ENCODE measurements at regions not wholly inside any gene's neighbourhood (a gene's known extent, or its start where the extent isn't known, plus 50 kb on each side); places are given as distances from the start of the nearest gene placed in this dataset.

DNA sequence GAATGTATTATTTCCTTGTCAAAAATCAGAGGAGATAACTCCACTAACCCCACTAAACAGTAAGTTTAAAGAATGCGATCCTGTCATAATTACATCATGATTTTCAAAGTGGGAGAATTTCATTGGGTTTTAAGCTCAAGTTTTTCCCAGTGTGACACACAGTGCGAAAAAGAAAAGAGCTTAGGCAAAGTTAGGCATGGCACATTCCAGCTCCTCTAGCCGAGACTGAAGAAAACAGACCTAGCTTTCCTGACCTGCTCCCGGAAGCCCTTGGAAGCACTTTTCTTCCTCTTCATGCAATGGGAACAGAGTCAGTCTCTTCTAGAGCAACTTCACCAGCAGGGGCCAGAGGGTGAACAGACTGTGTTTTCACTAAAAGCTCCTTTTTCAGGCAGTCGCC, 76.6 kb upstream of the AKIP1 start:
- H4K20me1 ChIP-seq (ENCODE audit: control insufficient read depth, insufficient read depth, insufficient read length): no peaks in the 10 kb centered on the region
- no peak overlapping the region for H3K23ac ChIP-seq (ENCODE audit: insufficient read length, low read depth, low read length)
- no peak overlapping the region for H4K91ac ChIP-seq (ENCODE audit: insufficient read length, low read depth, low read length)
- no peak for DNase-seq
- no peak overlapping the region for H3K9ac ChIP-seq (ENCODE audit: extremely low read depth, insufficient read length, low read length)
- H3K27me3 ChIP-seq (ENCODE audit: insufficient read depth, low read length): no peaks in the 10 kb centered on the region
- H3K4me1 ChIP-seq (ENCODE audit: insufficient read depth, low read length): peaks cover 2% of the 10 kb centered on the region; the same call in 1 of the 2 replicates
- no peaks in the 10 kb centered on the region for H3K23me2 ChIP-seq (ENCODE audit: insufficient read length, low read depth, low read length, poor library complexity, severe bottlenecking)
- H3K18ac ChIP-seq (ENCODE audit: insufficient read length, low read depth, low read length): no peak overlapping the region
- H2BK20ac ChIP-seq (ENCODE audit: low read depth, low read length, poor library complexity, severe bottlenecking): no peak overlapping the region
- no peak overlapping the region for H3K56ac ChIP-seq (ENCODE audit: insufficient read length, low read depth, low read length)
- no CpG with 5 or more reads among the region's 5 CpGs for WGBS (ENCODE audit: extremely low coverage, insufficient read length, low lambda C conversion rate)
- H3T11ph ChIP-seq (ENCODE audit: low read length): no peak overlapping the region
- no peak overlapping the region for H3K4ac ChIP-seq (ENCODE audit: low read depth, low read length)
- H2BK5ac ChIP-seq (ENCODE audit: insufficient read length, low read length): no peak overlapping the region
- no peaks in the 10 kb centered on the region for H3K79me1 ChIP-seq (ENCODE audit: insufficient read depth, low read depth, low read length, poor library complexity, severe bottlenecking)
- H4K5ac ChIP-seq (ENCODE audit: insufficient read length, low read depth, low read length): no peak overlapping the region
- no peak overlapping the region for H3K14ac ChIP-seq (ENCODE audit: insufficient read depth, low read length)
- H2BK120ac ChIP-seq (ENCODE audit: low read depth, low read length, poor library complexity, severe bottlenecking): no peak overlapping the region
- H2BK15ac ChIP-seq (ENCODE audit: low read depth, low read length): no peak overlapping the region
- H2AK5ac ChIP-seq (ENCODE audit: insufficient read length, low read length): no peak overlapping the region
- Mint-ChIP-seq H3K4me3 (no peak overlapping the region), H3K4me1 (peaks cover 39 to 42% of the 10 kb centered on the region in 2 experiments), H3K9me3 (no peaks in the 10 kb centered on the region; a peak in 1 of 5 replicates), H3K27me3 (ENCODE audit: low read depth) (no peaks in the 10 kb centered on the region), H3K27ac (peak overlapping the region in 2 of 3 experiments; percentile 13 to 43; a peak in 1 of 7 replicates), H3K36me3 (ENCODE audit: insufficient read depth in 1 of 3, low read depth in 3 of 3) (peaks cover 0 to 4% (median 2%) of the 10 kb centered on the region in 3 experiments; a peak in 2 of 7 replicates)
- TF ChIP-seq, protein P1, sequence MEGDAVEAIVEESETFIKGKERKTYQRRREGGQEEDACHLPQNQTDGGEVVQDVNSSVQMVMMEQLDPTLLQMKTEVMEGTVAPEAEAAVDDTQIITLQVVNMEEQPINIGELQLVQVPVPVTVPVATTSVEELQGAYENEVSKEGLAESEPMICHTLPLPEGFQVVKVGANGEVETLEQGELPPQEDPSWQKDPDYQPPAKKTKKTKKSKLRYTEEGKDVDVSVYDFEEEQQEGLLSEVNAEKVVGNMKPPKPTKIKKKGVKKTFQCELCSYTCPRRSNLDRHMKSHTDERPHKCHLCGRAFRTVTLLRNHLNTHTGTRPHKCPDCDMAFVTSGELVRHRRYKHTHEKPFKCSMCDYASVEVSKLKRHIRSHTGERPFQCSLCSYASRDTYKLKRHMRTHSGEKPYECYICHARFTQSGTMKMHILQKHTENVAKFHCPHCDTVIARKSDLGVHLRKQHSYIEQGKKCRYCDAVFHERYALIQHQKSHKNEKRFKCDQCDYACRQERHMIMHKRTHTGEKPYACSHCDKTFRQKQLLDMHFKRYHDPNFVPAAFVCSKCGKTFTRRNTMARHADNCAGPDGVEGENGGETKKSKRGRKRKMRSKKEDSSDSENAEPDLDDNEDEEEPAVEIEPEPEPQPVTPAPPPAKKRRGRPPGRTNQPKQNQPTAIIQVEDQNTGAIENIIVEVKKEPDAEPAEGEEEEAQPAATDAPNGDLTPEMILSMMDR (conservative IDR thresholded peaks at IDR 0.05): no peak
- H2AFZ ChIP-seq (ENCODE audit: low read length): no peak overlapping the region
- H2BK12ac ChIP-seq (ENCODE audit: insufficient read length, low read depth, low read length): no peak overlapping the region
- no peak overlapping the region for H3K27ac ChIP-seq (ENCODE audit: insufficient read length, low read depth, low read length)
- no peaks in the 10 kb centered on the region for H3K9me3 ChIP-seq (ENCODE audit: control insufficient read depth, low read depth, low read length)
- H3K79me2 ChIP-seq (ENCODE audit: insufficient read depth, low read length): no peaks in the 10 kb centered on the region
- no peak overlapping the region for H4K8ac ChIP-seq (replicated peaks; ENCODE audit: insufficient read length, low read depth, low read length)
- no peak overlapping the region for H3K4me2 ChIP-seq (ENCODE audit: insufficient read depth, insufficient read length, low read length)

All from H9 (cell line).